GM12873 (cell line): ENCODE measurements at regions not wholly inside any gene's neighbourhood (a gene's known extent, or its start where the extent isn't known, plus 50 kb on each side); places are given as distances from the start of the nearest gene placed in this dataset.

Experiments
- TF ChIP-seq, protein P1 (sequence below): IDR thresholded peaks from 2 replicates; pipeline ENCODE4 v1.5.1; 2012; ENCODE audit warnings: low read depth, mild to moderate bottlenecking, moderate library complexity, low read length, control low read depth; ENCODE audit not compliant: insufficient read depth; ENCODE audit errors: missing control alignments

DNA sequence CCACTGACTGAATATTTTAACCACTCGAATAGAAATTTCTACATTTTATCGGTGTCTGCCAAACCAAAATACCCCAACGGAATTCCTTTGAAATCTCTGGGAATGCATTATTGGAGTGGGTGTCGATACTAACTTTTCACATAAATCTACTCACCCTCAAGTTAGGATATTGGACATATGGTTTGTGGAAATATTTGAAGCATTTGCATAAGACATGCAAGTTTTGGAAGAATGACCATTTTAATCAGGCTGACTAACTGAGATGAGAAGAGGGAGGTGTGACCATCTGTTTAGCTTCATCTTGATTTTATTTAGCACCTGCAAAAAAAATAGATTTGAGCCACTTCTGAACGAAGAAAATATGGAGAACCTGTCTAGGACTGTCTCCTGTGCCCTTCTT, 61.2 kb downstream of the KLF6 start:
- TF ChIP-seq, protein P1, sequence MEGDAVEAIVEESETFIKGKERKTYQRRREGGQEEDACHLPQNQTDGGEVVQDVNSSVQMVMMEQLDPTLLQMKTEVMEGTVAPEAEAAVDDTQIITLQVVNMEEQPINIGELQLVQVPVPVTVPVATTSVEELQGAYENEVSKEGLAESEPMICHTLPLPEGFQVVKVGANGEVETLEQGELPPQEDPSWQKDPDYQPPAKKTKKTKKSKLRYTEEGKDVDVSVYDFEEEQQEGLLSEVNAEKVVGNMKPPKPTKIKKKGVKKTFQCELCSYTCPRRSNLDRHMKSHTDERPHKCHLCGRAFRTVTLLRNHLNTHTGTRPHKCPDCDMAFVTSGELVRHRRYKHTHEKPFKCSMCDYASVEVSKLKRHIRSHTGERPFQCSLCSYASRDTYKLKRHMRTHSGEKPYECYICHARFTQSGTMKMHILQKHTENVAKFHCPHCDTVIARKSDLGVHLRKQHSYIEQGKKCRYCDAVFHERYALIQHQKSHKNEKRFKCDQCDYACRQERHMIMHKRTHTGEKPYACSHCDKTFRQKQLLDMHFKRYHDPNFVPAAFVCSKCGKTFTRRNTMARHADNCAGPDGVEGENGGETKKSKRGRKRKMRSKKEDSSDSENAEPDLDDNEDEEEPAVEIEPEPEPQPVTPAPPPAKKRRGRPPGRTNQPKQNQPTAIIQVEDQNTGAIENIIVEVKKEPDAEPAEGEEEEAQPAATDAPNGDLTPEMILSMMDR: no peak

DNA sequence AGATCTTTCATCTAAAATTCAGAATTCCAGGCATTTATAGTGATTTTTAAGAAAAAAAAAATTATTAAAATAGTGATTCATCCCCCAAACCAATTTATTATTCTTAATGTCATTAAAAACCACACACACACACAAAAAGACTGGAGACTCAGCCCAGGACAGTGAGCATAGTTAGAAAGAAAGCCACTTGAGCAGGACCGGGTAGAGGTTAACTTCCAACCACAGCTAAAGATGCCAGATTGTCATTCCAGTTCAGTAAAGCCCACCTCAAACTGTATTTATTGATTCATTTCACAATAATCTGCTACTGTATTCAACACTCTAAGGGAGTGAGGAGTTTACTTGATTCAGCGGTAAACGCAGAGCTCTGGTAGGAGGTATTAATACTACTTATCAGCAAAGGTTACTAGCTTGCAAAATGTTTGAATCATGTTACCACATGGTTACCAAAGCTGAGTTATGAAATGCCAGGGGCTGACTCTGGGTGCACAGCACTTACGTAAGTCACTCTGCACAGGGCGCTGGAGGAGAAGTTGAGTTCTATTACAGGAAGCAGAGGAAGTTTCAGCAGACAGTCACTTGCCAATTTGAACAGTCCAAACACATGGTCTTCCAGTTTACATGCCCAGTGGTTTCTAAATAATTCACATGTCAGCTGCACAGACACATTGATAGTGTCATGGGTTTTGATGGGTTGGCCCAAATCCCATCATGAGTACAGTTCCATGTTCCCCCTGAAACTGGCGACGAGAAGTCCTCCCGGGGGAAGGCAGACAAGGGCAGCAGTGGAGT, 64.6 kb downstream of the KLF6 start:
- TF ChIP-seq, protein P1: no peak

DNA sequence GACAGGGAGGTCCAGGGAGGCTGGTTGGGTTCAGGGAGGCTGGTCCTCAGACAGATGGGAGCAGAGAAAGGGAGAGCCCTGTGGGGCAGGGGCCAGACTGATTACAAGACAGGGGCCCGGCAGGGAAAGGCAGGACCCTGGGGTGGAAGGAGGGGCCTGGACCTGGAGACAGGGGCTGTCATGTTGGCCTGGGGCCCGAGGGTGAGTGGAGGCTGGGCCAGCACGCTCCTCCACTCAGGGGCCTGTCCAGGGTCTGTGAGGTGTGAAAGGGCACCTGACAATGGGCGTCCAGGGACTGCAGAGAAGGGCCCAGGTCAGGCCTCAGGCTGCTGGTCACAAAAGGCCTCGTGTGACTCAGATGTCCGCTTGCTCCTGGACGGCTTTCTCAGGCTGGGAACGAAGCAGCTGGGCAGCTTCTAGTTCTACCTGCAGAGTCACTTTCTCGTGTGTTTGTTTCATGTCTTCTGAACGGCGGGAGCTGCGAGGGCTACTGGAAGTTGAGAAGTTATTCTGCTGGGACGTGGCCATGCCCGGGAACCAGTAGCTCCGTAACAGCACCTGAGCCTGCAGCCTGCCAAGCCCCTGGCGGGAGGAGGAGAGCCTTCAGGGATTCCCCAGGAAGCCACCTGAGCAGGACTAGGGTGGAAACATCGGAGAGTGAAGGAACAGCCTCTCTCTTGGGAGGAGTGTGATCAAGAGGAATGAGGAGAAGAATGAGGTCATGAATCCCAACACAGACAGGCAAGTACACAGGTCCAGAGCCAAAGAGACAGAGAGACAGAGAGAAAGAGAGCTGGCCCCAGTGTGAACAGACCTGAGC, 65.8 kb downstream of the KLF6 start:
- TF ChIP-seq, protein P1: no peak

DNA sequence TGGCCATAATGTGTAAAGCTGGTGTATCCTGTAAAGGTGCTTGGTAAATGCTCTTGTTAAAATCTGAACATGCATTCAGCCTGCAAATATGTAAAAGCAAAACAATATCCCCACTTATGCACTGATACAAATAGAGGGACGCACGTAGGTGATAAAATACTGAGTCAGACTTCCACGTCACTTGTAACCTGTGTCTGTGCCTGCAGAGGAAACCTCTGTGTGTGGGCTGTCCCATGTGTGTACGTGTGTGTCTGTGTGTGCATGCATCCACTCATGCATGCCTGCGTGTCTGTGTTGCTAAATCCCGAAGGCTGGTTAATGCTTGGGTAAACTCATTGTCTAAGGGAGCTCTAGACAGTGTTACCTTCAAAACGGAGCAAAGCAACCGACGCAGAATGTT, 68.9 kb downstream of the KLF6 start:
- TF ChIP-seq, protein P1: no peak

DNA sequence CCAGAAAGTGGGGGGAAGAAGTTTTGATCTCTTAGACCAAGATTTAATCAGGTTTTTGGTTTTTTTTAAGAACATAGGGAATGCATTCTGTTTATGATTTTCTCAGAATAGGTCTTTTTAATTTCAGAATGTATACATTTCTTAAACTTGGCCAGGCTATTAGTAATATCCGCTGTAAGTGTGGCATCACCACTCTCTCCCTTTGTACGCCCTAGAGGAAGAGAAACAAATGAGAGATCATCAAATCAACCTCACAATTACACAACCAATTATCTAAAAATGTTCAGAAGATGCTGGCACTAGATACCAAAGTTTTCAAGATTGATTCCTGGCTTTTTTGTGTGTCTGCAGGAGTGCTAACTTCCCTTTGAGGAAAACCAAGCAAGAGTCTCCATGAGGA, 70.0 kb downstream of the KLF6 start:
- TF ChIP-seq, protein P1: no peak

DNA sequence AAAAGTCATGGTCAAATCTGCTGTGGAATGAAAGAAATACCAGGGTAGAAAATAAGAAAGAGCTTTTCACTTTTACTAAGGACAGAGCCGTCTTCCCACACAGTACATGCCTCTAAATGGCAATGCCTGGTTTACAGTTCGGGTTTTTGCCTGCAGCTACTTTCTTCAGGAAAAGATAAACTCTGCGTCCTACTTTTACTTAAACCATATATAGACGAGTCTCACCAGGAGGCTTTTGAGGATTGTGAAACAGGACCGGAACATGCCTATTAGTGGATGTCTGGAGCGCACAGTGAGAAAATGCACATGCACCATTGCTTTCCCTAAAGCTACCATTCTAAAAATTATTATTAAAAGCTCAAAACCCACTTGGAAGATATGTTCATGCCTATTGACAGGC, 70.5 kb downstream of the KLF6 start:
- TF ChIP-seq, protein P1: no peak

DNA sequence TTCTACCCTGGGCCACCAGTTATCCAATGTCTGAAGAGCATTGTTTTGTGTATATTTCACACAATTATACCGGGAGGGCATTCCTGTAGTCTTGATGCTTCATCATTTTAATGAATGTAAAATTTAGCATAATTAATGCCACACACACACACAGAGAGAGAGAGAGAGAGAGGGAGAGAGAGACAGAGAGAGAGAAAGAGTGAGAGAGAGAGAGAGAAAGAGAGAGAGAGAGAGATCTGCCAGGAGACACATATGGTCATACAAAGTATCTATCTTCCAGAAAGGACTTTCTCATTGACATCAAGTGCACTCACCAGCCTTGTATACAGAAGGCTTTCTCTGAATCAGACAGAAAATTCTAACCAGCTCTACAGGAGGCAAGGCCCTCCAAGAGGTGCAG, 72.3 kb downstream of the KLF6 start:
- TF ChIP-seq, protein P1: no peak
